ENCODE measurements at regions not wholly inside any gene's neighbourhood (a gene's known extent, or its start where the extent isn't known, plus 50 kb on each side); places are given as distances from the start of the nearest gene placed in this dataset.

DNA sequence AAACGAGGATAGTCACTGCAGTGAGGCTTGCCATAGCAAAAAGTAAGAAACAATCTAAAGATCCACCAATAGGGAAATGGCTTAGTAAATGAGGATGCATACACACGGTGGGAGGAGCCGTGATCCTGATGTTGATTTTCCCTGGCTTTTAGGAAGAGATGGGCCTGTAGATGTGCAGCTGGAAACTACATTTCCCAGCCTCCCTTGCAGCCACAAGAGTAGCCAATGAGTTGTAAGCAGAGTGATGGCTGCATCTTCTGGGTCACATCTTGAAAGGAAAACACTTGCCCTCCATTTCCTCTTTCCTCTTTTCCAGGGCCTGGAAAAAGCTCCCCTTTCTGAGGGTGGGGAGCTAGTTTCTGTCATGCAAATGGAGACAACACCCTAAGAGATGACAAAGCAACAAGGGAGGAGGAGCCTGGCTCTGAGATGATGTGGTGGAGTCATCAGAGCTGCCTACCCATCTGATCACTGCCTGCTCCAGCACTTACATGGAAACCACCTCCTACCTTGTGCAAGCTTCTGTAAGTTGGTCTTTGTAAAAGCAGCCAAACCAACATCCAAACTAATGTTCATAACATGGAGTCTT lies 139.1 kb downstream of the TLE3 start:
- no peaks in the 10 kb centered on the region for H3K27me3 ChIP-seq (ENCODE audit: insufficient read depth, low read length)
- H3K27ac ChIP-seq (ENCODE audit: low read depth, low read length, poor library complexity, severe bottlenecking) = peak overlapping the region; percentile 77
- H3K36me3 ChIP-seq (ENCODE audit: insufficient read depth, low read length) = no peaks in the 10 kb centered on the region
- H3F3A ChIP-seq (ENCODE audit: insufficient read depth, low read length) = no peaks in the 10 kb centered on the region
- H3K9me2 ChIP-seq (ENCODE audit: low read depth, low read length) = no peaks in the 10 kb centered on the region
- no peaks in the 10 kb centered on the region for H4K20me1 ChIP-seq (ENCODE audit: insufficient read depth, low read length)
- no peak overlapping the region; the same call in 1 of the 2 replicates for H3K9ac ChIP-seq (ENCODE audit: low read length)
- no peak overlapping the region for H3K4me3 ChIP-seq (ENCODE audit: low read depth, low read length, poor library complexity, severe bottlenecking)
- H3K4me2 ChIP-seq (ENCODE audit: low read length) = peak overlapping the region; percentile 6; the same call in 1 of the 2 replicates
- H2AFZ ChIP-seq (ENCODE audit: low read length) = peak overlapping the region; percentile 43; the same call in 1 of the 2 replicates
- H3K79me2 ChIP-seq (ENCODE audit: insufficient read depth, low read length) = no peaks in the 10 kb centered on the region
- no peak for TF ChIP-seq EZH2 (IDR thresholded peaks at IDR 0.05; ENCODE audit: borderline replicate concordance, low read length)
- TF ChIP-seq, protein P1, sequence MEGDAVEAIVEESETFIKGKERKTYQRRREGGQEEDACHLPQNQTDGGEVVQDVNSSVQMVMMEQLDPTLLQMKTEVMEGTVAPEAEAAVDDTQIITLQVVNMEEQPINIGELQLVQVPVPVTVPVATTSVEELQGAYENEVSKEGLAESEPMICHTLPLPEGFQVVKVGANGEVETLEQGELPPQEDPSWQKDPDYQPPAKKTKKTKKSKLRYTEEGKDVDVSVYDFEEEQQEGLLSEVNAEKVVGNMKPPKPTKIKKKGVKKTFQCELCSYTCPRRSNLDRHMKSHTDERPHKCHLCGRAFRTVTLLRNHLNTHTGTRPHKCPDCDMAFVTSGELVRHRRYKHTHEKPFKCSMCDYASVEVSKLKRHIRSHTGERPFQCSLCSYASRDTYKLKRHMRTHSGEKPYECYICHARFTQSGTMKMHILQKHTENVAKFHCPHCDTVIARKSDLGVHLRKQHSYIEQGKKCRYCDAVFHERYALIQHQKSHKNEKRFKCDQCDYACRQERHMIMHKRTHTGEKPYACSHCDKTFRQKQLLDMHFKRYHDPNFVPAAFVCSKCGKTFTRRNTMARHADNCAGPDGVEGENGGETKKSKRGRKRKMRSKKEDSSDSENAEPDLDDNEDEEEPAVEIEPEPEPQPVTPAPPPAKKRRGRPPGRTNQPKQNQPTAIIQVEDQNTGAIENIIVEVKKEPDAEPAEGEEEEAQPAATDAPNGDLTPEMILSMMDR (IDR thresholded peaks at IDR 0.05; ENCODE audit: low read length) = no peak
- H3K4me1 ChIP-seq (ENCODE audit: insufficient read depth, low read length, severe bottlenecking) = peaks cover 41% of the 10 kb centered on the region
- no peaks in the 10 kb centered on the region for H3K9me3 ChIP-seq (ENCODE audit: low read length)

GRCh38 chr15:69962561-69962960 lies 135.2 kb downstream of the TLE3 start:
- Histone ChIP-seq H3K4me3 (ENCODE audit: low read depth, low read length, poor library complexity, severe bottlenecking) (no peak overlapping the region), H3K9me2 (ENCODE audit: low read depth, low read length) (no peaks in the 10 kb centered on the region), H3F3A (ENCODE audit: insufficient read depth, low read length) (no peaks in the 10 kb centered on the region), H3K4me1 (ENCODE audit: insufficient read depth, low read length, severe bottlenecking) (peaks cover 14% of the 10 kb centered on the region), H4K20me1 (ENCODE audit: insufficient read depth, low read length) (no peaks in the 10 kb centered on the region), H3K9me3 (ENCODE audit: low read length) (no peaks in the 10 kb centered on the region), H3K27ac (ENCODE audit: low read depth, low read length, poor library complexity, severe bottlenecking) (no peak overlapping the region), H3K9ac (ENCODE audit: low read length) (no peak overlapping the region), H3K79me2 (ENCODE audit: insufficient read depth, low read length) (no peaks in the 10 kb centered on the region), H3K36me3 (ENCODE audit: insufficient read depth, low read length) (no peaks in the 10 kb centered on the region), H3K4me2 (ENCODE audit: low read length) (no peak overlapping the region), H2AFZ (ENCODE audit: low read length) (no peak overlapping the region), H3K27me3 (ENCODE audit: insufficient read depth, low read length) (no peaks in the 10 kb centered on the region)
- no peak for TF ChIP-seq EZH2 (IDR thresholded peaks at IDR 0.05; ENCODE audit: borderline replicate concordance, low read length)
- TF ChIP-seq, protein P1 (IDR thresholded peaks at IDR 0.05; ENCODE audit: low read length) = no peak

- no peaks in the 10 kb centered on the region for H3K27me3 ChIP-seq (ENCODE audit: insufficient read depth, low read length)
- no peaks in the 10 kb centered on the region for H3K9me3 ChIP-seq (ENCODE audit: low read length)
- H2AFZ ChIP-seq (ENCODE audit: low read length) = no peak overlapping the region
- TF ChIP-seq, protein P1 (IDR thresholded peaks at IDR 0.05; ENCODE audit: low read length) = no peak
- no peak for TF ChIP-seq EZH2 (IDR thresholded peaks at IDR 0.05; ENCODE audit: borderline replicate concordance, low read length)
- H3F3A ChIP-seq (ENCODE audit: insufficient read depth, low read length) = no peaks in the 10 kb centered on the region
- H3K9me2 ChIP-seq (ENCODE audit: low read depth, low read length) = no peaks in the 10 kb centered on the region
- H3K4me1 ChIP-seq (ENCODE audit: insufficient read depth, low read length, severe bottlenecking) = peaks cover 6% of the 10 kb centered on the region
- H3K9ac ChIP-seq (ENCODE audit: low read length) = no peak overlapping the region
- H3K27ac ChIP-seq (ENCODE audit: low read depth, low read length, poor library complexity, severe bottlenecking) = no peak overlapping the region
- H3K36me3 ChIP-seq (ENCODE audit: insufficient read depth, low read length) = no peaks in the 10 kb centered on the region
- no peaks in the 10 kb centered on the region for H3K79me2 ChIP-seq (ENCODE audit: insufficient read depth, low read length)
- H3K4me3 ChIP-seq (ENCODE audit: low read depth, low read length, poor library complexity, severe bottlenecking) = no peak overlapping the region
- no peaks in the 10 kb centered on the region for H4K20me1 ChIP-seq (ENCODE audit: insufficient read depth, low read length)
- no peak overlapping the region for H3K4me2 ChIP-seq (ENCODE audit: low read length)
Measured at GRCh38 chr15:69963385-69963784, 134.3 kb downstream of the TLE3 start.
